ENCODE measurements at regions not wholly inside any gene's neighbourhood (a gene's known extent, or its start where the extent isn't known, plus 50 kb on each side); places are given as distances from the start of the nearest gene placed in this dataset.
"Not testable (repeated sequence)": the region's sequence is repeated elsewhere in the genome, so short reads cannot be mapped to it uniquely, and the experiment has no call there.

- no peak for DNase-seq
These were observed 92.0 kb upstream of the ERCC6L2 start for GRCh38 chr9:95783426-95783975.

GRCh38 chr9:95780751-95781150, 94.7 kb upstream of the ERCC6L2 start:
- DNase-seq = no peak

- DNase-seq = no peak
These were observed 95.4 kb upstream of the ERCC6L2 start for GRCh38 chr9:95780121-95780520.

GRCh38 chr9:95779597-95779996, 95.9 kb upstream of the ERCC6L2 start:
- not testable (repeated sequence) for DNase-seq

- no peak for DNase-seq
These were observed 96.5 kb upstream of the ERCC6L2 start for GRCh38 chr9:95778957-95779356.

GRCh38 chr9:95777136-95777535, 98.4 kb upstream of the ERCC6L2 start:
- no peak for DNase-seq

- DNase-seq = no peak
These were observed 99.3 kb upstream of the ERCC6L2 start for GRCh38 chr9:95776176-95776575.

GRCh38 chr9:95775191-95775590, 100.3 kb upstream of the ERCC6L2 start:
- no peak for DNase-seq

- no peak for DNase-seq
These were observed 102.5 kb upstream of the ERCC6L2 start for GRCh38 chr9:95773053-95773418.

- DNase-seq = no peak
These were observed 103.0 kb upstream of the ERCC6L2 start for GRCh38 chr9:95772320-95773052.

GRCh38 chr9:95771556-95772246, 103.8 kb upstream of the ERCC6L2 start:
- no peak for DNase-seq

GRCh38 chr9:95770653-95771131, 104.8 kb upstream of the ERCC6L2 start:
- no peak for DNase-seq

- no peak for DNase-seq
These were observed 105.5 kb upstream of the ERCC6L2 start for GRCh38 chr9:95769909-95770433.

GRCh38 chr9:95769473-95769872, 106.0 kb upstream of the ERCC6L2 start:
- no peak for DNase-seq

- no peak for DNase-seq
These were observed 108.6 kb upstream of the ERCC6L2 start for GRCh38 chr9:95766906-95767305.

GRCh38 chr9:95764533-95765319, 110.8 kb upstream of the ERCC6L2 start:
- no peak for DNase-seq

GRCh38 chr9:95763983-95764382, 111.5 kb upstream of the ERCC6L2 start:
- DNase-seq = no peak

GRCh38 chr9:95763006-95763405, 112.5 kb upstream of the ERCC6L2 start:
- no peak for DNase-seq

GRCh38 chr9:95762322-95762721, 113.2 kb upstream of the ERCC6L2 start:
- DNase-seq = no peak

- no peak for DNase-seq
These were observed 114.7 kb upstream of the ERCC6L2 start for GRCh38 chr9:95760791-95761190.

- DNase-seq = no peak
These were observed 118.1 kb upstream of the ERCC6L2 start for GRCh38 chr9:95757439-95757838.

- no peak for DNase-seq
These were observed 118.5 kb upstream of the ERCC6L2 start for GRCh38 chr9:95756986-95757385.

- DNase-seq = no peak
These were observed 119.4 kb upstream of the ERCC6L2 start for GRCh38 chr9:95756101-95756500.

Data from NCI-H1694 treated with DMSO at 0.1 percent for 48 hours (cell line).